Right lobe of liver (tissue), 6 donors: ENCODE measurements at regions not wholly inside any gene's neighbourhood (a gene's known extent, or its start where the extent isn't known, plus 50 kb on each side); places are given as distances from the start of the nearest gene placed in this dataset.

Experiments used
- ATAC-seq, 4 donors: fragments of 200-7000 bp; cut with Tn5 transposase; one replicate each; pipeline ENCODE4 v1.9.1; 2020; ENCODE audit warnings: mild to moderate bottlenecking in 4 of 4, moderate library complexity in 4 of 4
- DNase-seq, 3 donors: peaks; one replicate each; pipeline ENCODE4 v3.0.0-alpha.2; 2020
- H3K27ac ChIP-seq, 3 donors: fragments of 200-600 bp; one replicate each; pipeline ENCODE4 v1.8.0; 2022
- H3K27me3 ChIP-seq, 2 donors: fragments of 200-600 bp; one replicate each; pipeline ENCODE4 v1.8.0; 2022
- H3K36me3 ChIP-seq, 4 donors: fragments of 200-600 bp; sonication (generic) in 1 of 4; one replicate each; pipeline versions ENCODE4 v1.5.1 to v1.8.0; 2017 to 2022; ENCODE audit warnings: control low read depth in 1 of 4
- H3K4me1 ChIP-seq, 4 donors: fragments of 200-600 bp; sonication (generic) in 1 of 4; one replicate each; pipeline versions ENCODE4 v1.5.1 to v1.8.0; 2017 to 2022; ENCODE audit warnings: control low read depth in 1 of 4
- H3K4me3 ChIP-seq, 3 donors: fragments of 200-600 bp; one replicate each; pipeline ENCODE4 v1.8.0; 2022
- H3K9me3 ChIP-seq, 4 donors: fragments of 200-600 bp; sonication (generic) in 1 of 4; one replicate each; pipeline versions ENCODE4 v1.5.1 to v1.8.0; 2017 to 2022; ENCODE audit warnings: control low read depth in 1 of 4
- CTCF ChIP-seq, 4 donors: fragments of 200-600 bp in 3 of 4; fragments of 450-650 bp in 1 of 4; IDR thresholded peaks; one replicate each; pipeline versions ENCODE4 v1.5.1 to v1.8.0; 2016 to 2022; ENCODE audit warnings: antibody characterized with exemption in 4 of 4, mild to moderate bottlenecking in 2 of 4
- POLR2A ChIP-seq: fragments of 450-650 bp; IDR thresholded peaks from one replicate; pipeline ENCODE4 v1.6.1; 2017; ENCODE audit warnings: antibody characterized with exemption, mild to moderate bottlenecking
- WGBS: methylation state at CpG from one replicate; pipeline ENCODE4 v1.1.6; 2018; ENCODE audit warnings: low coverage, low lambda C conversion rate; ENCODE audit not compliant: insufficient coverage; ENCODE audit errors: missing lambda C conversion rate; 5-methylcytosine and 5-hydroxymethylcytosine counted together
- intact Hi-C, 2 donors: fragments of 100-400 bp; cut with DNase I; formaldehyde crosslinking; loops; one replicate each; pipeline versions ENCODE4 v1.11.2 to v1.14.1; 2022
- donor health status: DM: no; HTN: yes; CAD: no.
- donor health status: DM: no; HTN: no; CAD: no.
- donor health status: DM: no; HTN: no; CAD: no.
- donor health status: DM: no; HTN: yes; CAD: no.
- donor health status: DM: no; HTN: yes; CAD: no.

- no peaks in the 10 kb centered on the region for H3K36me3 ChIP-seq
- H3K4me1 ChIP-seq = no peaks in the 10 kb centered on the region
- TF ChIP-seq CTCF (IDR thresholded peaks at IDR 0.05) = no peak
- no peak for TF ChIP-seq POLR2A
- no peak overlapping the region for H3K27ac ChIP-seq
- H3K27me3 ChIP-seq = no peaks in the 10 kb centered on the region
- intact Hi-C loops = no loop called here
- WGBS = 85% methylated on average over 6 of the region's 6 CpGs
- H3K9me3 ChIP-seq = no peaks in the 10 kb centered on the region
- no peak for ATAC-seq
- no peak overlapping the region for H3K4me3 ChIP-seq
- no peak for DNase-seq
Observed at GRCh38 chr1:115452600-115453329, 114.7 kb upstream of the NGF start.

- TF ChIP-seq POLR2A (no peak), CTCF (IDR thresholded peaks at IDR 0.05) (no peak)
- ATAC-seq = peak in 1 of 4 donors; percentile 20
- H3K36me3 ChIP-seq = no peaks in the 10 kb centered on the region
- H3K4me3 ChIP-seq = no peak overlapping the region
- no peaks in the 10 kb centered on the region for H3K27me3 ChIP-seq
- DNase-seq = no peak
- H3K4me1 ChIP-seq = no peaks in the 10 kb centered on the region
- H3K27ac ChIP-seq = no peak overlapping the region
- 45% methylated on average over 6 of the region's 6 CpGs for WGBS
- no peaks in the 10 kb centered on the region for H3K9me3 ChIP-seq
- intact Hi-C loops = no loop called here
Observed at GRCh38 chr1:115450501-115451040, 112.5 kb upstream of the NGF start.

- H3K27me3 ChIP-seq = no peaks in the 10 kb centered on the region
- 44% methylated on average over 5 of the region's 5 CpGs for WGBS
- no peaks in the 10 kb centered on the region for H3K36me3 ChIP-seq
Observed at GRCh38 chr1:115448282-115449044, 110.4 kb upstream of the NGF start.

GRCh38 chr1:115447672-115448071, 109.6 kb upstream of the NGF start:
- WGBS = 15% methylated on average over 3 of the region's 3 CpGs
- H3K27ac ChIP-seq = no peak overlapping the region
- no peaks in the 10 kb centered on the region for H3K36me3 ChIP-seq
- TF ChIP-seq POLR2A (no peak), CTCF (IDR thresholded peaks at IDR 0.05) (no peak)
- DNase-seq = no peak
- no peaks in the 10 kb centered on the region for H3K9me3 ChIP-seq
- intact Hi-C loops = no loop called here
- no peaks in the 10 kb centered on the region for H3K27me3 ChIP-seq
- H3K4me3 ChIP-seq = no peak overlapping the region
- no peak for ATAC-seq
- H3K4me1 ChIP-seq = no peaks in the 10 kb centered on the region

More at GRCh38 chr1:115448282-115449044, 110.4 kb upstream of the NGF start:
- intact Hi-C loops = no loop called here
- H3K4me1 ChIP-seq = no peaks in the 10 kb centered on the region
- peak; percentile 50 to 90 (median 69) for ATAC-seq
- TF ChIP-seq POLR2A (no peak), CTCF (IDR thresholded peaks at IDR 0.05) (no peak)
- no peaks in the 10 kb centered on the region for H3K9me3 ChIP-seq
- no peak overlapping the region for H3K4me3 ChIP-seq
- DNase-seq = no peak
- H3K27ac ChIP-seq = no peak overlapping the region
